Brain microvascular endothelial cell (primary cell): ENCODE measurements at regions not wholly inside any gene's neighbourhood (a gene's known extent, or its start where the extent isn't known, plus 50 kb on each side); places are given as distances from the start of the nearest gene placed in this dataset.

Experiments
- DNase-seq: peaks from one replicate; pipeline ENCODE4 v3.0.0-alpha.2; 2020
- H3K27ac ChIP-seq: fragments of 250-450 bp; sonication (Bioruptor Pico); 2 replicates; pipeline ENCODE4 v1.5.1; 2020; ENCODE audit warnings: mild to moderate bottlenecking, moderate library complexity
- H3K27me3 ChIP-seq: fragments of 250-450 bp; sonication (Bioruptor Pico); replicated peaks from 2 replicates; pipeline ENCODE4 v1.5.1; 2020; ENCODE audit warnings: mild to moderate bottlenecking
- H3K36me3 ChIP-seq: fragments of 250-450 bp; sonication (Bioruptor Pico); replicated peaks from 2 replicates; pipeline ENCODE4 v1.5.1; 2020; ENCODE audit warnings: mild to moderate bottlenecking
- H3K4me3 ChIP-seq: 2 replicates; pipeline ENCODE4 v1.5.1; 2011; ENCODE audit warnings: low read depth, mild to moderate bottlenecking, control low read depth, low read length, moderate library complexity
- in situ Hi-C: cut with HindIII; loops from 2 replicates; pipeline ENCODE4 v1.10.0; 2017; ENCODE audit warnings: low sequenced_read_pairs, low pct_ligation_motif_present
- TF ChIP-seq, protein P1 (sequence below): IDR thresholded peaks from 2 replicates; pipeline ENCODE4 v1.5.1; 2011; ENCODE audit warnings: low read depth, mild to moderate bottlenecking, moderate library complexity, low read length, control low read depth, inconsistent platforms; ENCODE audit errors: missing control alignments

DNA sequence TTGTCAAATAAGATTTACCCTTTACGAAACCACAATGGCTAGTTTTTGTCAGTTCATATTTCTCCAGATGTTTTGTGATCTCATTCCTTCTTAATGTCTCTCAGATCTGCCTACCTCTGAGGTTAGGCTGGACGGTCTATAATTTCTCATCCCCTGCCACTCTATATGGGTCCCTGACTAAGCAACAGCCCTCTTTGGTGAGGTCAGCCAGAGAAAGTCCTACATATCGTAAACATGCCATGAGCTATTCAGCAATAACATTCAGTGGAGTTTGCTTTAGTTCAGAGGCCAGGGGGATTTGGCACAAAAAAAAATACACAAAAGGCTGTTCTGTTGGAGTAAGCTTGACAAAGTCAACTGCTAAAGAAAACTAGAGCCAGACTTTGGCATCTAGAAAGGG, 192.1 kb upstream of the NCKAP5 start:
- peak; percentile 48 for DNase-seq
- Histone ChIP-seq H3K36me3 (no peaks in the 10 kb centered on the region), H3K27ac (no peak overlapping the region), H3K27me3 (no peaks in the 10 kb centered on the region), H3K4me3 (no peak overlapping the region)
- TF ChIP-seq, protein P1, sequence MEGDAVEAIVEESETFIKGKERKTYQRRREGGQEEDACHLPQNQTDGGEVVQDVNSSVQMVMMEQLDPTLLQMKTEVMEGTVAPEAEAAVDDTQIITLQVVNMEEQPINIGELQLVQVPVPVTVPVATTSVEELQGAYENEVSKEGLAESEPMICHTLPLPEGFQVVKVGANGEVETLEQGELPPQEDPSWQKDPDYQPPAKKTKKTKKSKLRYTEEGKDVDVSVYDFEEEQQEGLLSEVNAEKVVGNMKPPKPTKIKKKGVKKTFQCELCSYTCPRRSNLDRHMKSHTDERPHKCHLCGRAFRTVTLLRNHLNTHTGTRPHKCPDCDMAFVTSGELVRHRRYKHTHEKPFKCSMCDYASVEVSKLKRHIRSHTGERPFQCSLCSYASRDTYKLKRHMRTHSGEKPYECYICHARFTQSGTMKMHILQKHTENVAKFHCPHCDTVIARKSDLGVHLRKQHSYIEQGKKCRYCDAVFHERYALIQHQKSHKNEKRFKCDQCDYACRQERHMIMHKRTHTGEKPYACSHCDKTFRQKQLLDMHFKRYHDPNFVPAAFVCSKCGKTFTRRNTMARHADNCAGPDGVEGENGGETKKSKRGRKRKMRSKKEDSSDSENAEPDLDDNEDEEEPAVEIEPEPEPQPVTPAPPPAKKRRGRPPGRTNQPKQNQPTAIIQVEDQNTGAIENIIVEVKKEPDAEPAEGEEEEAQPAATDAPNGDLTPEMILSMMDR, result no peak
- in situ Hi-C loops, result no loop called here

DNA sequence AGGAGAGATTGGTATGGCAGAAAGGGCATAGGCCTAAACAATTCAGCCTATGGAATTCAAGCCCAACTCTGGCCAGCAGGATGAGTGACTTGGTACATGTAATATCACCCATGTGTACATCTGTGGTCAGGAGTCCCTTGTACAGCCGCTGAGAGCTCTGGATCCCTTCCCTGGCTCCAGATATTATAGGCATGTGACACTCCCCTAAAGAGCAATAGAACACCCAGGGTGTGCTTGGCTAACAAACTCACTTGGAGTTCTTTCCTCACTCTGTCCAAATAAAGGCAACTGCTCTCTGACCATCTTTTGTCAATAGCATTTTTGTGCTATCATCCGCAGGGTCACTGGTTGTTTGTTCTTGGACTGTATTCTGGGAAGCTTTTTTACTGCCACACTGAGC, 197.4 kb upstream of the NCKAP5 start:
- in situ Hi-C loops, result no loop called here
- peak; percentile 51 for DNase-seq
- no peak overlapping the region for H3K27ac ChIP-seq
- H3K4me3 ChIP-seq, result no peak overlapping the region
- TF ChIP-seq, protein P1, result no peak
- no peaks in the 10 kb centered on the region for H3K36me3 ChIP-seq
- no peaks in the 10 kb centered on the region for H3K27me3 ChIP-seq

DNA sequence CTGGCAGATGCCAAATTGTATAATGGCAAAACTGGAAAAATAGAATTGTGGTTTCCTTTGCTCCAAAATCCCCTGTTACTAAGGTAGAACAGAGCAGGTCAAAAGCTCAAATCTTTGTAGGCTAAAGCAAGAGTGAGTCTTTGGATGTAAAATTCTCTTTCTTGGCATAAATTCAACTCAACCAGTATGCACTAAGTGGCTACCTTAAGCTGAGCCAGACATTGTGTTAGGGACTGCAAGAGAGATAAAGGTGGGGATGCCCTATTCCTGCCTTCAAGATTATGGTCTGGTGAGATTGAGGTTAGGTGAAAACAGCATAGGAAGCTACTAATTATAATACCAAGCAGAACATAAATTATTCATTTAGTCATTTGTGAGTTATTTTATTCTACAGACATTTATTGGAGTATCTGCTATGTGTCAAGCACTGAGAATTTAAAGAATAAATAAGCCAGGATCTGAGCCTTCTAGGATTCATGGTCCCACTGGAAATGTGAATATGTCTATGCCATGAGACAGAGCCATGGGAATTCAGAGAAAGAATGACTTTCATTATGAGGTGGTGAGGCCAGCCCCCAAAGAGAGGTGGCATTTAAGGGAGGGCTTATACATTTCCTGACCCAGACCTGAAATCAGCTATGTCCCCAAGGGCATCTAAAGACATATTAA, 198.0 kb upstream of the NCKAP5 start:
- TF ChIP-seq, protein P1, result no peak
- in situ Hi-C loops, result no loop called here
- Histone ChIP-seq H3K27me3 (no peaks in the 10 kb centered on the region), H3K36me3 (no peaks in the 10 kb centered on the region), H3K27ac (no peak overlapping the region), H3K4me3 (no peak overlapping the region)
- DNase-seq, result no peak

DNA sequence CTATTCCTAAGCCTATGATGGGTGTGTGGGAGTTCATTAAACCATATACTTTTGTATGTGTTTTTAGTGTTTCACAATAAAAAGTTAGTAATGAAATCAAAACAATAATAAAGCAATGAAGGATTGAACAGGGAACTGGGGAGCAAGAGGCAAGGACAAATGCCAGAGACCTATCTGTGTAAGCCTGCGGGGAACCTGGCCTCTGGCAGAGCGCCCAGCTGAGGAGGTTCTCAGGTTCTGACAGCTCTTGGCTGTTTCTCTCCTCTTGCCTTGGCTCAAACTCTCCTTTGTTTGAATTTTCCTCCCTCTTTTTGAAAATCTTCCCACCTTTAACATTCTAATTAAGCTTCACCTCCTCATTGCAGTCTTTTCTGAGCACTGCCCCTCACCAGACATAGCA, 200.0 kb upstream of the NCKAP5 start:
- in situ Hi-C loops, result no loop called here
- H3K27ac ChIP-seq, result no peak overlapping the region
- H3K4me3 ChIP-seq, result no peak overlapping the region
- DNase-seq, result no peak
- no peaks in the 10 kb centered on the region for H3K36me3 ChIP-seq
- TF ChIP-seq, protein P1, result no peak
- H3K27me3 ChIP-seq, result no peaks in the 10 kb centered on the region

DNA sequence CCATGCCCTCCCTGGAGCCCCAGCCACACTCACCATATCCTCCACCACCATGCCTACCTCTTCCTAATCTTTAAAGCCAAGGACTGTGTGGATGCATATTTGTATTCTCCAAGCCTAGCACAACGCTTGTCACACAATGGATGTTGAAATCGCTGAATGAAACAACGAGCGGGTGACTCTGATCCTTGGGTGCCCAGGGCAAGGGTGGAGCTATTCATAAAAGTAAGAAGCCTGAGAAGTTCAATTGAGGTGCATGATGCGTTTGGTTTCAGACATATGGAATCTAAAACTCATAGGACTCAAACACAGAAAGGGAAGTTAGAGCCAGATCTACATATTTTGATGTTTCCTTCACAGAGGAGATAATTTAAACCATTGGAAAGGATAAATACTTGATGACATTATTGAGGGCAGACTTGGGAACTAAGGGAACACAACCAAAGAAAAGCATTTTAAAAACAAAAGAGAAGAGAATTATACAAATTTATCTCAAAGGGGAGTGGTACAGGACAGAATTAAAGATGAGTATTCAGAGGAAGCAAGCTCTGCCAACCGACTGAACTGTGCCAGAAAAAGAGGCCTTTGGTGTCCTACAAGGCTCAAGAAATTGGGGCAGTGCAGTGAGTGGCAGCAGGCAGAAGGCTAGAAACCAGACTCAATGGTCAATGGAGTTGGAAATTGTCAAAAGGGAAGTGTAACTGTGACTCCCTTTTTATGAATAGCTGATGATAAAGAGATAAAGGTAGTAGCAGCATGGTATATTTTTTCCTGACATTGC, 200.6 kb upstream of the NCKAP5 start:
- TF ChIP-seq, protein P1, result no peak
- in situ Hi-C loops, result no loop called here
- H3K27me3 ChIP-seq, result no peaks in the 10 kb centered on the region

More for the DNA sequence above, 200.6 kb upstream of the NCKAP5 start:
- Histone ChIP-seq H3K36me3 (no peaks in the 10 kb centered on the region), H3K4me3 (no peak overlapping the region), H3K27ac (no peak overlapping the region)
- no peak for DNase-seq
